ENCODE measurements at regions not wholly inside any gene's neighbourhood (a gene's known extent, or its start where the extent isn't known, plus 50 kb on each side); places are given as distances from the start of the nearest gene placed in this dataset.

- BruUV-seq (replicated peaks), result no TSS peak
- no peak overlapping the region for H2BK15ac ChIP-seq (ENCODE audit: low read depth, low read length)
- no peak overlapping the region for H2AK9ac ChIP-seq (replicated peaks; ENCODE audit: low read depth, low read length, poor library complexity)
- H3K9me3 ChIP-seq (ENCODE audit: control insufficient read depth, insufficient read depth, low read length), result peaks cover 4% of the 10 kb centered on the region; the same call in 1 of the 2 replicates
- H2BK5ac ChIP-seq (ENCODE audit: low read depth, low read length, poor library complexity, severe bottlenecking), result no peak overlapping the region
- H3K79me1 ChIP-seq (ENCODE audit: low read depth in 1 of 2, low read length in 2 of 2), result no peaks in the 10 kb centered on the region
- in situ Hi-C loops (cut with MboI; ENCODE audit: low sequenced_read_pairs) (no loop called here), intact Hi-C loops (cut with micrococcal nuclease) (no loop called here), dilution Hi-C loops (cut with HindIII; ENCODE audit: low sequenced_read_pairs, unreplicated experiment) (no loop called here)
- ATAC-seq (ENCODE audit: low read depth), result no peak
- no peaks in the 10 kb centered on the region for H3K27me3 ChIP-seq (ENCODE audit: control insufficient read depth, insufficient read depth, low read length)
- no peak overlapping the region for H3K14ac ChIP-seq (replicated peaks; ENCODE audit: low read depth, low read length)
- H3K36me3 ChIP-seq (ENCODE audit: control insufficient read depth, insufficient read depth, low read length), result no peaks in the 10 kb centered on the region
- WGBS, 2 experiments (ENCODE audit: extremely low coverage in 2 of 2, insufficient read length in 1 of 2), result 0% methylated on average over 1 of the region's 3 CpGs; no CpG with 5 or more reads in 1 of the 2 experiments
- H2AFZ ChIP-seq (replicated peaks; ENCODE audit: low read length, poor library complexity), result no peak overlapping the region
- no peak overlapping the region for H3K56ac ChIP-seq (ENCODE audit: extremely low read depth, insufficient read depth, low read length)
- H4K91ac ChIP-seq (ENCODE audit: insufficient read depth, low read depth, low read length), result no peak overlapping the region
- no peak overlapping the region for H2AK5ac ChIP-seq (ENCODE audit: low read depth, low read length)
- H3K9ac ChIP-seq (ENCODE audit: low read depth, low read length), result no peak overlapping the region
- H3K4me3 ChIP-seq (ENCODE audit: insufficient read depth, low read depth, low read length), result no peak overlapping the region
- no peak overlapping the region for H3K23ac ChIP-seq (ENCODE audit: low read depth, low read length)
- no peaks in the 10 kb centered on the region for H3K4me1 ChIP-seq (ENCODE audit: control insufficient read depth, insufficient read depth, low read length)
- H2BK20ac ChIP-seq (ENCODE audit: low read depth, low read length), result no peak overlapping the region
- H2BK120ac ChIP-seq (ENCODE audit: low read depth, low read length), result no peak overlapping the region
- H3K4ac ChIP-seq (ENCODE audit: low read depth, low read length), result no peak overlapping the region
- no peaks in the 10 kb centered on the region for H3K9me1 ChIP-seq (ENCODE audit: insufficient read depth, low read length)
- ChIA-PET POLR2A (ENCODE audit: unreplicated experiment) (interaction anchor here (0.7 kb wide), 1 partner anchor 19 kb away, joined by 4 read pairs; no protein-coding TSS in a partner anchor), CTCF (no interaction called here)
- TF ChIP-seq, protein P1, sequence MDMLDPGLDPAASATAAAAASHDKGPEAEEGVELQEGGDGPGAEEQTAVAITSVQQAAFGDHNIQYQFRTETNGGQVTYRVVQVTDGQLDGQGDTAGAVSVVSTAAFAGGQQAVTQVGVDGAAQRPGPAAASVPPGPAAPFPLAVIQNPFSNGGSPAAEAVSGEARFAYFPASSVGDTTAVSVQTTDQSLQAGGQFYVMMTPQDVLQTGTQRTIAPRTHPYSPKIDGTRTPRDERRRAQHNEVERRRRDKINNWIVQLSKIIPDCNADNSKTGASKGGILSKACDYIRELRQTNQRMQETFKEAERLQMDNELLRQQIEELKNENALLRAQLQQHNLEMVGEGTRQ (IDR thresholded peaks at IDR 0.05; ENCODE audit: low read depth, low read length), result no peak
- TF ChIP-seq SMC3 (IDR thresholded peaks at IDR 0.05; ENCODE audit: low read depth, low read length), result no peak
- no peak for TF ChIP-seq ELK1 (IDR thresholded peaks at IDR 0.05; ENCODE audit: borderline replicate concordance, low read depth, low read length)
- no peak for TF ChIP-seq BHLHE40 (IDR thresholded peaks at IDR 0.05; ENCODE audit: low read depth, low read length)
- TF ChIP-seq CHD1 (IDR thresholded peaks at IDR 0.05; ENCODE audit: low read depth, low read length), result no peak
- no peak for TF ChIP-seq CEBPB (IDR thresholded peaks at IDR 0.05; ENCODE audit: low read depth, low read length)
- no peak for TF ChIP-seq CTCF (conservative IDR thresholded peaks at IDR 0.05; ENCODE audit: low read depth, low read length)
- TF ChIP-seq RFX5 (IDR thresholded peaks at IDR 0.05; ENCODE audit: low read depth, low read length), result no peak
- TF ChIP-seq MAFK (IDR thresholded peaks at IDR 0.05; ENCODE audit: low read depth, low read length), result no peak
- no peak for TF ChIP-seq MXI1 (IDR thresholded peaks at IDR 0.05; ENCODE audit: borderline replicate concordance, low read depth, low read length)
- TF ChIP-seq MAZ (IDR thresholded peaks at IDR 0.05; ENCODE audit: borderline replicate concordance, low read depth, low read length), result no peak
- TF ChIP-seq FOS (IDR thresholded peaks at IDR 0.05; ENCODE audit: low read depth, low read length), result no peak
- TF ChIP-seq RAD21 (IDR thresholded peaks at IDR 0.05; ENCODE audit: low read length), result no peak
- TF ChIP-seq POLR2A (IDR thresholded peaks at IDR 0.05; ENCODE audit: low read depth, low read length), result no peak
- TF ChIP-seq RCOR1 (IDR thresholded peaks at IDR 0.05; ENCODE audit: insufficient replicate concordance, low read length), result no peak
- no peak for TF ChIP-seq NFE2L2 (IDR thresholded peaks at IDR 0.05; ENCODE audit: low read depth, low read length)
- no peak overlapping the region for H3K18ac ChIP-seq (ENCODE audit: low read depth, low read length)
- no peaks in the 10 kb centered on the region for H4K20me1 ChIP-seq (ENCODE audit: insufficient read depth, low read length)
- H3K27ac ChIP-seq (ENCODE audit: insufficient read depth, low read length), result no peak overlapping the region
- H3K4me2 ChIP-seq (ENCODE audit: low read depth, low read length), result no peak overlapping the region
- no peak for DNase-seq
- H4K8ac ChIP-seq (ENCODE audit: low read depth in 2 of 2, low read length in 2 of 2), result no peak overlapping the region
- H4K5ac ChIP-seq (ENCODE audit: low read depth, low read length), result no peak overlapping the region
These were observed 529.0 kb downstream of the TBC1D32 start for GRCh38 chr6:120805276-120805675.

All from IMR-90 (cell line).